ENCODE measurements at regions not wholly inside any gene's neighbourhood (a gene's known extent, or its start where the extent isn't known, plus 50 kb on each side); places are given as distances from the start of the nearest gene placed in this dataset.

DNA sequence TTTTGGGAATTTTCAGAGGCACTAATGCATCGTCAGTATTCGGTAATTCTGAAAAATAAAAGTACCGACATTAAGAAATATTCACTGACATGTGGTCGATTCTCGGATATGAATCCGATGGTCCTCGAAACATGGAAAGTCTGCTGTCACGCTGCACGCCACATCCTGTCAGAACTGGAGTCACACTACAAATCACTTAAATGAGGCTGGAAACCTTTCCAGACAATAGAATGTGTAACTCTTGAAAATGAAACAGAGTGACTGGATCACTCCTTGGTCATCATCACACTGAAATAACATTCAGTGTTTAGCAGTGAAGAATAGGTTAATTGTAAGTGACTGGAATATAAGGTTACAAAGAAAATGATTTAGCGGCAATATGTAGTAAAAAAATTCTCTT is 620.1 kb upstream of the ADAMTS5 start:
- TF ChIP-seq CTCF (IDR thresholded peaks at IDR 0.05; ENCODE audit: borderline replicate concordance, extremely low read depth, low read length, poor library complexity, severe bottlenecking): no peak
- TF ChIP-seq EZH2 (IDR thresholded peaks at IDR 0.05; ENCODE audit: borderline replicate concordance, low read depth, low read length, severe bottlenecking): no peak
